ENCODE measurements at regions not wholly inside any gene's neighbourhood (a gene's known extent, or its start where the extent isn't known, plus 50 kb on each side); places are given as distances from the start of the nearest gene placed in this dataset.

DNA sequence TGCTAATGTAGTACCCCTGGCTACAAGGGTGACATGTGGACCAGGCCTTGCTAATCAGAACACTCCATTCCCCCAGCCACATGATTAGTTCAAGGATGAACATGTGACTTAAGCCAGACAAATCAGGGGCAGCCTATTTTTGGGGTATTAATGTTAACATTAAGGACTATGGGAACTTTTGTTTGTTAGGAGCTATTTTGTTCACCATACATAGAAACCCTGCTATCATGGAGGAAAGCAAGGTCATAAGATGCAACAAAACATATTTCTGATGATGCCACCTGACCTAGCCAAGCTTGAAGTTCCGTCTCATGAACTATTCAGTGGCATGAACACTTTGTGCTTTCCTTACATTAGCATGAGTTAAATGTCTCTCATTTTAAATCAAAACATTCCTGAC lies 90.8 kb upstream of the PELI2 start:
- Histone ChIP-seq H3K4me1 (ENCODE audit: control insufficient read depth, extremely low read depth, insufficient read depth, low read length) (no peaks in the 10 kb centered on the region), H3K27me3 (ENCODE audit: control insufficient read depth in 2 of 2, insufficient read depth in 2 of 2, low read length in 2 of 2) (peaks cover 8 to 11% of the 10 kb centered on the region in 2 experiments), H2AFZ (ENCODE audit: low read depth, low read length) (no peak overlapping the region), H3K9ac (replicated peaks; ENCODE audit: extremely low read depth, insufficient read depth, low read length) (no peak overlapping the region), H3K4me3 (replicated peaks in 1 of 3; ENCODE audit: insufficient read depth in 1 of 3, low read depth in 1 of 3, low read length in 3 of 3) (no peak overlapping the region), H3K9me1 (replicated peaks; ENCODE audit: control insufficient read depth, extremely low read depth, insufficient read depth, low read length) (no peaks in the 10 kb centered on the region), H3K79me2 (ENCODE audit: control insufficient read depth, insufficient read depth, low read length) (no peaks in the 10 kb centered on the region), H3K9me3 (replicated peaks; ENCODE audit: control insufficient read depth, insufficient read depth, low read length) (no peaks in the 10 kb centered on the region), H3K4me2 (ENCODE audit: insufficient read depth, low read length) (no peak overlapping the region), H3K36me3 (ENCODE audit: control insufficient read depth in 2 of 2, extremely low read depth in 1 of 2, insufficient read depth in 2 of 2, low read length in 2 of 2) (no peaks in the 10 kb centered on the region), H4K20me1 (replicated peaks; ENCODE audit: control insufficient read depth, extremely low read depth, insufficient read depth, low read length) (no peaks in the 10 kb centered on the region), H3K27ac (ENCODE audit: insufficient read depth, low read depth, low read length) (no peak overlapping the region)
- no TSS peak for BruUV-seq (replicated peaks)
- no peak for DNase-seq (ENCODE audit: low read depth, low spot score)
- ChIA-PET POLR2A (no interaction called here), CTCF (no interaction called here)
- intact Hi-C loops (cut with micrococcal nuclease) (no loop called here), dilution Hi-C loops (cut with MboI; ENCODE audit: extremely low pct_ligation_motif_present, low sequenced_read_pairs) (no loop called here)
- TF ChIP-seq, protein P1, sequence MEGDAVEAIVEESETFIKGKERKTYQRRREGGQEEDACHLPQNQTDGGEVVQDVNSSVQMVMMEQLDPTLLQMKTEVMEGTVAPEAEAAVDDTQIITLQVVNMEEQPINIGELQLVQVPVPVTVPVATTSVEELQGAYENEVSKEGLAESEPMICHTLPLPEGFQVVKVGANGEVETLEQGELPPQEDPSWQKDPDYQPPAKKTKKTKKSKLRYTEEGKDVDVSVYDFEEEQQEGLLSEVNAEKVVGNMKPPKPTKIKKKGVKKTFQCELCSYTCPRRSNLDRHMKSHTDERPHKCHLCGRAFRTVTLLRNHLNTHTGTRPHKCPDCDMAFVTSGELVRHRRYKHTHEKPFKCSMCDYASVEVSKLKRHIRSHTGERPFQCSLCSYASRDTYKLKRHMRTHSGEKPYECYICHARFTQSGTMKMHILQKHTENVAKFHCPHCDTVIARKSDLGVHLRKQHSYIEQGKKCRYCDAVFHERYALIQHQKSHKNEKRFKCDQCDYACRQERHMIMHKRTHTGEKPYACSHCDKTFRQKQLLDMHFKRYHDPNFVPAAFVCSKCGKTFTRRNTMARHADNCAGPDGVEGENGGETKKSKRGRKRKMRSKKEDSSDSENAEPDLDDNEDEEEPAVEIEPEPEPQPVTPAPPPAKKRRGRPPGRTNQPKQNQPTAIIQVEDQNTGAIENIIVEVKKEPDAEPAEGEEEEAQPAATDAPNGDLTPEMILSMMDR (IDR thresholded peaks at IDR 0.05; ENCODE audit: extremely low read depth in 1 of 2, insufficient read depth in 1 of 2, low read depth in 1 of 2, low read length in 2 of 2): no peak
- TF ChIP-seq FOS (IDR thresholded peaks at IDR 0.05; ENCODE audit: borderline replicate concordance, insufficient read depth, low read length) (no peak), MYC (IDR thresholded peaks at IDR 0.05; ENCODE audit: low read depth, low read length) (no peak), EZH2 (IDR thresholded peaks at IDR 0.05; ENCODE audit: borderline replicate concordance, low read depth, low read length, severe bottlenecking) (no peak), POLR2AphosphoS5 (IDR thresholded peaks at IDR 0.05; ENCODE audit: insufficient read depth, low read depth, low read length) (no peak), GATA2 (IDR thresholded peaks at IDR 0.05; ENCODE audit: insufficient read depth, insufficient read length, low read depth, low read length) (no peak), JUN (IDR thresholded peaks at IDR 0.05; ENCODE audit: borderline replicate concordance, insufficient read depth, insufficient read length, low read depth) (no peak), POLR2A (IDR thresholded peaks at IDR 0.05; ENCODE audit: low read depth, low read length) (no peak)
- TF ChIP-seq, protein P2, sequence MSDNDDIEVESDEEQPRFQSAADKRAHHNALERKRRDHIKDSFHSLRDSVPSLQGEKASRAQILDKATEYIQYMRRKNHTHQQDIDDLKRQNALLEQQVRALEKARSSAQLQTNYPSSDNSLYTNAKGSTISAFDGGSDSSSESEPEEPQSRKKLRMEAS (IDR thresholded peaks at IDR 0.05; ENCODE audit: insufficient read depth, insufficient read length): no peak
- no peak for FAIRE-seq
